Heart left ventricle (tissue), 16 donors: ENCODE measurements at regions not wholly inside any gene's neighbourhood (a gene's known extent, or its start where the extent isn't known, plus 50 kb on each side); places are given as distances from the start of the nearest gene placed in this dataset.

ENCODE experiments used
- ATAC-seq, 4 donors: fragments of 200-7000 bp; cut with Tn5 transposase; one replicate each; pipeline ENCODE4 v1.9.1; 2020 to 2022; ENCODE audit warnings: moderate library complexity in 4 of 4, mild to moderate bottlenecking in 3 of 4, moderate number of reproducible peaks in 1 of 4
- DNase-seq, 5 donors: peaks; one replicate each; pipeline ENCODE4 v3.0.0-alpha.2; 2020
- H3K27ac ChIP-seq, 12 donors: fragments of 200-600 bp; sonication (generic) in 4 of 12; one replicate each; pipeline versions ENCODE4 v1.5.0 to v1.8.0; 2016 to 2022; ENCODE audit warnings: mild to moderate bottlenecking in 2 of 12
- H3K27me3 ChIP-seq, 9 donors: fragments of 200-600 bp; sonication (generic) in 2 of 9; one replicate each; pipeline versions ENCODE4 v1.5.1 to v1.8.0; 2016 to 2022; ENCODE audit warnings: mild to moderate bottlenecking in 3 of 9
- H3K36me3 ChIP-seq, 9 donors: fragments of 200-600 bp; sonication (generic) in 2 of 9; one replicate each; pipeline versions ENCODE4 v1.5.0 to v1.8.0; 2018 to 2022; ENCODE audit warnings: mild to moderate bottlenecking in 2 of 9
- H3K4me1 ChIP-seq, 12 donors: fragments of 200-600 bp; sonication (generic) in 4 of 12; one replicate each; pipeline versions ENCODE4 v1.5.0 to v1.8.0; 2016 to 2022; ENCODE audit warnings: mild to moderate bottlenecking in 3 of 12
- H3K4me3 ChIP-seq, 12 donors: fragments of 200-600 bp; sonication (generic) in 4 of 12; one replicate each; pipeline versions ENCODE4 v1.5.0 to v1.8.0; 2017 to 2022; ENCODE audit warnings: mild to moderate bottlenecking in 9 of 12, moderate library complexity in 4 of 12
- H3K9me3 ChIP-seq, 12 donors: fragments of 200-600 bp; sonication (generic) in 4 of 12; one replicate each; pipeline versions ENCODE4 v1.5.0 to v1.8.0; 2016 to 2022; ENCODE audit warnings: mild to moderate bottlenecking in 1 of 12
- CTCF ChIP-seq, 12 donors: fragments of 200-600 bp; sonication (generic) in 4 of 12; IDR thresholded peaks; one replicate each; pipeline versions ENCODE4 v1.5.0 to v1.8.0; 2018 to 2022; ENCODE audit warnings: antibody characterized with exemption in 12 of 12, mild to moderate bottlenecking in 5 of 12
- POLR2A ChIP-seq, 2 donors: fragments of 450-650 bp; IDR thresholded peaks; one replicate each; pipeline ENCODE4 v1.6.1; 2017; ENCODE audit warnings: antibody characterized with exemption in 2 of 2, mild to moderate bottlenecking in 2 of 2, moderate library complexity in 2 of 2
- WGBS, 4 donors: extraction: QIAGEN DNeasy Blood & Tissue Kit in 2 of 4; methylation state at CpG; one replicate each; pipeline versions ENCODE4 v1.1.5 to v1.1.7; 2013 to 2018; 5-methylcytosine and 5-hydroxymethylcytosine counted together
- intact Hi-C, 10 donors: fragments of 100-400 bp; cut with DNase I; formaldehyde crosslinking; loops; one replicate each; pipeline versions ENCODE4 v1.11.1 to v1.14.2; 2022
- donor health status: ischemic (EF 13 %, LVEDD 7.1; RV severe dilation, severe dysfunction).
- donor health status: healthy with polysubstance abuse.
- donor health status: DM: no; HTN: yes; CAD: no.
- donor health status: DM: no; HTN: no; CAD: no.
- donor health status: ischemic (EF 25% LVEDD 6.9; RV normal size, moderate dysfunction).
- donor health status: ischemic (EF 25% LVEDD 5.7; RV mildly dilated, moderate dysfunction).
- donor health status: healthy.
- donor health status: DM: yes; HTN: yes; CAD: no.
- donor health status: ischemic (EF 35%, LVEDD 5.7; RV mildly dilated, moderate dysfunction).
- donor health status: nonischemic (EF 11% LVEDD 7.7; RV severe dilation, severe dysfunction).
- donor health status: DM: yes; HTN: yes; CAD: no.
- donor health status: PGD.
- donor health status: ischemic (EF 29% LVEDD 5.4; RV normal size, mild dysfunction).
- donor health status: nonischemic (EF 23%, LVEDD 6.1; RV moderate dilation, normal function).

- H3K27me3 ChIP-seq = no peaks in the 10 kb centered on the region
- H3K9me3 ChIP-seq = peaks cover 0 to 2% (median 0%) of the 10 kb centered on the region in 12 donors
- no peak overlapping the region for H3K4me3 ChIP-seq
- TF ChIP-seq CTCF (IDR thresholded peaks at IDR 0.05) (no peak), POLR2A (IDR thresholded peaks at IDR 0.05) (no peak)
- no peak for DNase-seq
- WGBS, 4 donors = 85 to 90% (median 87%) methylated on average over 4 of the region's 4 CpGs
- no peaks in the 10 kb centered on the region for H3K4me1 ChIP-seq
- H3K27ac ChIP-seq = no peak overlapping the region
- no peaks in the 10 kb centered on the region for H3K36me3 ChIP-seq
- intact Hi-C loops = no loop called here
- no peak for ATAC-seq
Observed at GRCh38 chr4:120536884-120537283, 385.6 kb downstream of the PRDM5 start.

- ATAC-seq (no peak), DNase-seq (no peak)
- Histone ChIP-seq H3K4me1 (no peaks in the 10 kb centered on the region), H3K9me3 (peaks cover 0 to 3% (median 0%) of the 10 kb centered on the region in 12 donors), H3K4me3 (no peak overlapping the region), H3K36me3 (no peaks in the 10 kb centered on the region), H3K27ac (no peak overlapping the region), H3K27me3 (no peaks in the 10 kb centered on the region)
- intact Hi-C loops = no loop called here
- TF ChIP-seq POLR2A (IDR thresholded peaks at IDR 0.05) (no peak), CTCF (IDR thresholded peaks at IDR 0.05) (no peak)
Observed at GRCh38 chr4:120528428-120528827, 394.1 kb downstream of the PRDM5 start.

GRCh38 chr4:120526033-120526432 lies 396.5 kb downstream of the PRDM5 start:
- intact Hi-C loops = no loop called here
- no peak for ATAC-seq
- Histone ChIP-seq H3K36me3 (no peaks in the 10 kb centered on the region), H3K4me3 (no peak overlapping the region), H3K27ac (no peak overlapping the region), H3K4me1 (no peaks in the 10 kb centered on the region), H3K27me3 (no peaks in the 10 kb centered on the region), H3K9me3 (peaks cover 0 to 5% (median 0%) of the 10 kb centered on the region in 12 donors)
- no peak for TF ChIP-seq POLR2A (IDR thresholded peaks at IDR 0.05)
- no peak for TF ChIP-seq CTCF (IDR thresholded peaks at IDR 0.05)
- no peak for DNase-seq

GRCh38 chr4:120525106-120525505 lies 397.4 kb downstream of the PRDM5 start:
- no peak for DNase-seq
- no peak overlapping the region for H3K27ac ChIP-seq
- ATAC-seq = no peak
- intact Hi-C loops = no loop called here
- no peak for TF ChIP-seq POLR2A (IDR thresholded peaks at IDR 0.05)
- no peaks in the 10 kb centered on the region for H3K36me3 ChIP-seq
- no peaks in the 10 kb centered on the region for H3K27me3 ChIP-seq
- WGBS, 4 donors = 90 to 93% (median 93%) methylated on average over 4 of the region's 4 CpGs
- no peak overlapping the region for H3K4me3 ChIP-seq
- peaks cover 0 to 5% (median 0%) of the 10 kb centered on the region in 12 donors for H3K9me3 ChIP-seq
- no peaks in the 10 kb centered on the region for H3K4me1 ChIP-seq

GRCh38 chr4:120524237-120524636 lies 398.3 kb downstream of the PRDM5 start:
- TF ChIP-seq CTCF (IDR thresholded peaks at IDR 0.05) = no peak
- no peak for TF ChIP-seq POLR2A (IDR thresholded peaks at IDR 0.05)
- H3K9me3 ChIP-seq = peaks cover 0 to 5% (median 0%) of the 10 kb centered on the region in 12 donors
- 55 to 79% (median 66%) methylated on average over 2 of the region's 2 CpGs for WGBS, 4 donors
- H3K27ac ChIP-seq = no peak overlapping the region
- intact Hi-C loops = no loop called here
- H3K4me3 ChIP-seq = no peak overlapping the region
- DNase-seq (no peak), ATAC-seq (no peak)
- H3K36me3 ChIP-seq = no peaks in the 10 kb centered on the region
- H3K4me1 ChIP-seq = no peaks in the 10 kb centered on the region
- no peaks in the 10 kb centered on the region for H3K27me3 ChIP-seq
